ENCODE measurements at regions not wholly inside any gene's neighbourhood (a gene's known extent, or its start where the extent isn't known, plus 50 kb on each side); places are given as distances from the start of the nearest gene placed in this dataset.
A peak's percentile ranks its signal among the peaks of the same experiment; 100 is the strongest.

DNA sequence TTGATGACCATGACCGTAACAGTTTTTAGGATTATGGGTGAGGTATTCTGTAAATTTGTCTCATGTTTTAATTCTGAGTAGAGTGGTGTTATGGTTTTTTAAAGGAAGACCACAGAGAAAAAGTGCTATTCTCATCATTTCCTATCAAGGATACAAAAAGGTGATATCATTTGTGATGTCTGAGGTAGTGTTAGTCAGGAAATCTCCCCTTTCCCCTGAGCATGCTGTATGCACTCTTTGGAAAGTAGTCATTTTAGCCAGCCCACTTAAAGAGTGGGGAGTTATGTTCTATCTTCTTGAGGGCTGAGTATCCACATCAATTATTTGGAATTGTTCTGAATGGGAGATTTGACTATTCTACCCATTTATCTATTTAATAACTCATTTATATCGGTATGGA lies 414.2 kb upstream of the SLC14A2 start:
- H3K9me3 ChIP-seq (ENCODE audit: insufficient read depth, low read depth, low read length): peaks cover 4% of the 10 kb centered on the region
- no peak overlapping the region for H3K4me3 ChIP-seq (ENCODE audit: insufficient read depth, low read depth, low read length)
- no peak overlapping the region for H3K9ac ChIP-seq (ENCODE audit: low read length)
- H3K4me1 Mint-ChIP-seq (ENCODE audit: low read depth, unreplicated experiment): no peaks in the 10 kb centered on the region
- H3K27ac ChIP-seq (ENCODE audit: low read depth, low read length): no peak overlapping the region
- no peaks in the 10 kb centered on the region for H3K27me3 ChIP-seq (ENCODE audit: insufficient read depth, low read length)
- peaks cover 5% of the 10 kb centered on the region for H3K4me1 ChIP-seq (ENCODE audit: insufficient read depth, low read length)
- no peak overlapping the region for H2AFZ ChIP-seq (ENCODE audit: low read depth, low read length)
- no peak overlapping the region for H3K27ac Mint-ChIP-seq (ENCODE audit: unreplicated experiment)
- FAIRE-seq (no peak), DNase-seq (ENCODE audit: low read depth) (no peak)
- no peak overlapping the region for H3K4me2 ChIP-seq (ENCODE audit: low read length)
- H4K20me1 ChIP-seq (ENCODE audit: insufficient read depth, low read length): no peaks in the 10 kb centered on the region
- H3K27me3 Mint-ChIP-seq (ENCODE audit: low read depth, unreplicated experiment): no peaks in the 10 kb centered on the region
- no peaks in the 10 kb centered on the region for H3K79me2 ChIP-seq (ENCODE audit: insufficient read depth, low read length)
- H3K36me3 Mint-ChIP-seq (ENCODE audit: low read depth, unreplicated experiment): no peaks in the 10 kb centered on the region
- TF ChIP-seq EZH2 (IDR thresholded peaks at IDR 0.05; ENCODE audit: insufficient read depth, low read length): no peak
- TF ChIP-seq, protein P1, sequence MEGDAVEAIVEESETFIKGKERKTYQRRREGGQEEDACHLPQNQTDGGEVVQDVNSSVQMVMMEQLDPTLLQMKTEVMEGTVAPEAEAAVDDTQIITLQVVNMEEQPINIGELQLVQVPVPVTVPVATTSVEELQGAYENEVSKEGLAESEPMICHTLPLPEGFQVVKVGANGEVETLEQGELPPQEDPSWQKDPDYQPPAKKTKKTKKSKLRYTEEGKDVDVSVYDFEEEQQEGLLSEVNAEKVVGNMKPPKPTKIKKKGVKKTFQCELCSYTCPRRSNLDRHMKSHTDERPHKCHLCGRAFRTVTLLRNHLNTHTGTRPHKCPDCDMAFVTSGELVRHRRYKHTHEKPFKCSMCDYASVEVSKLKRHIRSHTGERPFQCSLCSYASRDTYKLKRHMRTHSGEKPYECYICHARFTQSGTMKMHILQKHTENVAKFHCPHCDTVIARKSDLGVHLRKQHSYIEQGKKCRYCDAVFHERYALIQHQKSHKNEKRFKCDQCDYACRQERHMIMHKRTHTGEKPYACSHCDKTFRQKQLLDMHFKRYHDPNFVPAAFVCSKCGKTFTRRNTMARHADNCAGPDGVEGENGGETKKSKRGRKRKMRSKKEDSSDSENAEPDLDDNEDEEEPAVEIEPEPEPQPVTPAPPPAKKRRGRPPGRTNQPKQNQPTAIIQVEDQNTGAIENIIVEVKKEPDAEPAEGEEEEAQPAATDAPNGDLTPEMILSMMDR (IDR thresholded peaks at IDR 0.05; ENCODE audit: insufficient read depth, low read depth, low read length): no peak
- H3K9me3 Mint-ChIP-seq (ENCODE audit: unreplicated experiment): no peaks in the 10 kb centered on the region
- no peak overlapping the region for H3K4me3 Mint-ChIP-seq (ENCODE audit: unreplicated experiment)
- no peaks in the 10 kb centered on the region for H3K36me3 ChIP-seq (ENCODE audit: insufficient read depth, low read length)

DNA sequence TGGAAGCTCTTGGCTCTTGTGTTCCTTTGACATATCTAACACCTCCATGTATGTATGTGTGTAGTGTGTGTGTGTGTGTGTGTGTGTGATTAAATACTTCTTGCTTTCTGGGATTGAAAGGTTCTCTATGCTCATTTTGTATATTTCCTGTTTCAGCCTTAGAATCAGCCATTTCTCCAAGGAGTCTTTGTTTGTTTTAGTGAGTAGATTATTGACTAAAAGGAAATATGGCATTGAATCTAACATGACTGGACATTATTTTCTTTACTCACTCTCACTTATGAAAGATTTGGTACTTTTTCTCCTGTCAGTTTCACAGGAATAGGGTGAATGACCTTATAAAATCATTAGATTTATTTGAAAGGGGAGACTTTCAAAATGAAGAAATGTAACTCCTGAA lies 413.8 kb upstream of the SLC14A2 start:
- Histone ChIP-seq H3K4me2 (ENCODE audit: low read length) (no peak overlapping the region), H3K9ac (ENCODE audit: low read length) (no peak overlapping the region), H3K36me3 (ENCODE audit: insufficient read depth, low read length) (no peaks in the 10 kb centered on the region), H3K27me3 (ENCODE audit: insufficient read depth, low read length) (no peaks in the 10 kb centered on the region), H3K79me2 (ENCODE audit: insufficient read depth, low read length) (no peaks in the 10 kb centered on the region), H3K4me3 (ENCODE audit: insufficient read depth, low read depth, low read length) (no peak overlapping the region), H3K27ac (ENCODE audit: low read depth, low read length) (no peak overlapping the region), H3K9me3 (ENCODE audit: insufficient read depth, low read depth, low read length) (peaks cover 4% of the 10 kb centered on the region), H3K4me1 (ENCODE audit: insufficient read depth, low read length) (peaks cover 5% of the 10 kb centered on the region), H2AFZ (ENCODE audit: low read depth, low read length) (no peak overlapping the region), H4K20me1 (ENCODE audit: insufficient read depth, low read length) (no peaks in the 10 kb centered on the region)
- DNase-seq (ENCODE audit: low read depth): no peak
- H3K27me3 Mint-ChIP-seq (ENCODE audit: low read depth, unreplicated experiment): no peaks in the 10 kb centered on the region
- H3K27ac Mint-ChIP-seq (ENCODE audit: unreplicated experiment): no peak overlapping the region
- no peaks in the 10 kb centered on the region for H3K36me3 Mint-ChIP-seq (ENCODE audit: low read depth, unreplicated experiment)
- TF ChIP-seq, protein P1 (IDR thresholded peaks at IDR 0.05; ENCODE audit: insufficient read depth, low read depth, low read length): no peak
- no peak for TF ChIP-seq EZH2 (IDR thresholded peaks at IDR 0.05; ENCODE audit: insufficient read depth, low read length)
- no peak overlapping the region for H3K4me3 Mint-ChIP-seq (ENCODE audit: unreplicated experiment)
- FAIRE-seq: peak; percentile 5
- no peaks in the 10 kb centered on the region for H3K9me3 Mint-ChIP-seq (ENCODE audit: unreplicated experiment)
- H3K4me1 Mint-ChIP-seq (ENCODE audit: low read depth, unreplicated experiment): no peaks in the 10 kb centered on the region

DNA sequence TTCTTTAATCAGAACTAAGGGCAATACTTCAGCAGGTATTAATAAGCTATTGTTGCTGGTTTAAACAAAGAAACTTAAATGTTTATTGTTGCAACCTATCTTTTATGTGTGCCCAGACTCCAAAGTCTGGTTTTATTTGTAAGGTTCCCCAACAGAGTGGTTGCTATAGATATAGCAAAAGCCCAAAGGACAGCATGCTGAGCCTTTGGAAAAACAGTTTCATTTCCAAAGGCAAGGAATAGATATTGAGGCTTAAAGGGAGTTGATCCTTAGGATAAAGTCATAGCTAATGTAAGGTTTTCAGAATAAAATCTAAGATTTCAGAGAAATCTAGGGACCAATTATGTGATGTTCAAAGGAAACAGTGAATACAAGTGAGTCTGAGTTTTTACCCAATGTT lies 413.2 kb upstream of the SLC14A2 start:
- H3K4me1 ChIP-seq (ENCODE audit: insufficient read depth, low read length): peaks cover 5% of the 10 kb centered on the region
- no peak overlapping the region for H3K4me3 Mint-ChIP-seq (ENCODE audit: unreplicated experiment)
- H3K9me3 ChIP-seq (ENCODE audit: insufficient read depth, low read depth, low read length): peaks cover 4% of the 10 kb centered on the region
- H3K36me3 ChIP-seq (ENCODE audit: insufficient read depth, low read length): no peaks in the 10 kb centered on the region
- no peak overlapping the region for H2AFZ ChIP-seq (ENCODE audit: low read depth, low read length)
- H3K4me1 Mint-ChIP-seq (ENCODE audit: low read depth, unreplicated experiment): no peaks in the 10 kb centered on the region
- no peak overlapping the region for H3K4me2 ChIP-seq (ENCODE audit: low read length)
- H3K9me3 Mint-ChIP-seq (ENCODE audit: unreplicated experiment): no peaks in the 10 kb centered on the region
- no peaks in the 10 kb centered on the region for H3K27me3 ChIP-seq (ENCODE audit: insufficient read depth, low read length)
- H3K27ac Mint-ChIP-seq (ENCODE audit: unreplicated experiment): no peak overlapping the region
- no peak overlapping the region for H3K27ac ChIP-seq (ENCODE audit: low read depth, low read length)
- H3K9ac ChIP-seq (ENCODE audit: low read length): no peak overlapping the region
- TF ChIP-seq, protein P1 (IDR thresholded peaks at IDR 0.05; ENCODE audit: insufficient read depth, low read depth, low read length): no peak
- TF ChIP-seq EZH2 (IDR thresholded peaks at IDR 0.05; ENCODE audit: insufficient read depth, low read length): no peak
- FAIRE-seq (no peak), DNase-seq (ENCODE audit: low read depth) (no peak)
- H3K79me2 ChIP-seq (ENCODE audit: insufficient read depth, low read length): no peaks in the 10 kb centered on the region
- H3K36me3 Mint-ChIP-seq (ENCODE audit: low read depth, unreplicated experiment): no peaks in the 10 kb centered on the region
- no peaks in the 10 kb centered on the region for H3K27me3 Mint-ChIP-seq (ENCODE audit: low read depth, unreplicated experiment)
- H4K20me1 ChIP-seq (ENCODE audit: insufficient read depth, low read length): no peaks in the 10 kb centered on the region
- H3K4me3 ChIP-seq (ENCODE audit: insufficient read depth, low read depth, low read length): no peak overlapping the region

All from astrocyte (in vitro differentiated cells and primary cell).